GM12865 (cell line): ENCODE measurements at regions not wholly inside any gene's neighbourhood (a gene's known extent, or its start where the extent isn't known, plus 50 kb on each side); places are given as distances from the start of the nearest gene placed in this dataset.

Experiments used
- DNase-seq: peaks from one replicate; pipeline ENCODE4 v3.0.0; 2010; ENCODE audit warnings: low read depth
- H3K4me3 ChIP-seq: 2 replicates; pipeline ENCODE4 v1.5.1; 2011; ENCODE audit warnings: mild to moderate bottlenecking, low read depth, low read length, control low read depth
- CTCF ChIP-seq: IDR thresholded peaks from 2 replicates; pipeline ENCODE4 v1.5.1; 2011; ENCODE audit warnings: low read length, control low read depth, low read depth, inconsistent platforms; ENCODE audit not compliant: insufficient read depth; ENCODE audit errors: missing control alignments

- no peak overlapping the region for H3K4me3 ChIP-seq
- no peak for TF ChIP-seq CTCF
- DNase-seq = no peak
Measured at GRCh38 chr12:111310076-111310870, 58.6 kb downstream of the PHETA1 start.

- no peak for DNase-seq
- no peak for TF ChIP-seq CTCF
- no peak overlapping the region for H3K4me3 ChIP-seq
Measured at GRCh38 chr12:111309584-111309983, 59.3 kb downstream of the PHETA1 start.

DNA sequence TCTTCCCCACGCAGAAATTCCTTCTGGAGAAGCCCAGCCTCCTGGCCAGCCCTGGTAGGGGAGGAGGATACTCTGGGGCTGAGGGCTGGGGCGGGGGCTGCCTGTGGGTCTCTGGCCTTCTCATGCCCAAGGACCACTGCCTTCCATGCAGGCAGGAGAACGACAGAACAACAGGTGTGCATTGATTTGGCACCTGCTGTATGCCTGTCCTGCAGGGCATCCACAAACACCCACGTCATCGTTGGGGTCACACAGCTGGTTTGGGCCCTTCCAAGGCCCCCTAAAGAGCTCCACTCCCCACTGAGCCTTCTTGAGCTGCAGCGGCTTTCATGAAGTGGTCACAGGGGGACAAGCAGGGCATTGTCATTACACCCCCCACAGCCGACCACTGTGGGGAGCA, 60.4 kb downstream of the PHETA1 start:
- DNase-seq = no peak
- TF ChIP-seq CTCF = no peak

DNA sequence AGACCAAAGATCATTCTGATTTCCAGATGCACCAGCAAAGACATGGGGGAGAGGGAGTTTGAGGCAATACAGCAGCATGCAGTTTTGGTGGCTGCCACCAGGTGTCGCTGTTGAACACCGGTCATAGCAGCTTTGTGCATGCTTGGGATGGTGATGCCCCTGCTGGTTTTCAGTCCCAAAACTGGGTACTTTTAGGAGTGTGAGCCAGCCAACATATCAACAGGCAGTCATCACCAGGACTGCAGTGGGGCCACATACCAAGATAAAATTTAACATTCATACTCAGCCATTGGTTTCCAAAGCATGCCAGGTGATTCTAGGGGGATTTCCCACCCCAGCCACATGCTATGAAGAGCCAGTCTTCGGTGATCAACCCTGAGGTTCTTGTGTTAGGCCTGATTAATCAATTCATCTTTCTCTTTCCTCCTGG, 64.2 kb downstream of the PHETA1 start:
- peak; percentile 70 for TF ChIP-seq CTCF
- H3K4me3 ChIP-seq = no peak overlapping the region
- peak; percentile 47 for DNase-seq

More for the DNA sequence above, 60.4 kb downstream of the PHETA1 start:
- H3K4me3 ChIP-seq = no peak overlapping the region

- no peak for TF ChIP-seq CTCF
- DNase-seq = peak; percentile 67
- no peak overlapping the region for H3K4me3 ChIP-seq
Measured at GRCh38 chr12:111303531-111303930, 65.4 kb downstream of the PHETA1 start.

DNA sequence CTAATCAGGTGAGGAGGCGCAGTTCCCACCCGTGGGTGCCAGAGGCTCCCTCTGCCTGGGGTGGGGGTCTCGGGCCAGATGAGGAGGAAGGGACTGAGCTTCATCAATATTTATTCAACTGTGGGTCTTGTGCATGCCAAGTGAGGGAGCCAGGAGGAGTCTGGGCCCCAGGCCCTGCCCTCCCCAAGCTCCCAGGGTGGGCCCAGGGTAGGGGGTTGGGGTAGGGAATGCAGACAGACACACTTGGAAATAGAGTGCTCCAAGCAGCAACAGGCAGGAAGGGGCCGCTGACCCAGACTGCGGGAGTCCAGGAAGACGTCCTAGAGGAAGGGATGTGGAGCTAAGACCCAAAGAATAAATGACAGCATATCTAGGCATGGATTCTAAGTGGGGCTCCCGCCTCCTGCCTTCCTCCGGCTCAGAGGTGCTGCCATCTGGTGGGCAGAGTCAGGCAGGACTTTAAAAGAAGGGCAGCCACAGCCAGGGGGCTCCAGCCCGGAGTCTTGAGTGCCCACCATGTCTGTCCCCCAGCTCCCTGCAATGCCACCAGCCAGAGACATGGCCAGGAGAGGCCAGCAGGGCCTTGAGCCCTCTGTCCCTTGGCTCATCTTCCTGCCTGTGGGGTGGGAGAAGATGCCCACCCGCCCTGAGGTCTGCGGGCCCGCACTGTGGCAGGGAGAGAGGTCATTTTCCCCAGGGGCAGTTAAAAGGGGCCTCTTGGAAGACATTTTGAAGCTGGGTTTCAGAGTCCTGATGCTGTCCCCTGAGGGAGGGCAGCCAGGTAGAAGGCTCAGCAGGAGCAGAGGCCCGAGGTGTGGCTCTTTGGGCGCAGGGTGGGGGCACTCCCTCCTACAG, 70.1 kb downstream of the PHETA1 start:
- TF ChIP-seq CTCF = peak; percentile 77
- H3K4me3 ChIP-seq = no peak overlapping the region
- DNase-seq = peak; percentile 59
